EH (cell line): ENCODE measurements at regions not wholly inside any gene's neighbourhood (a gene's known extent, or its start where the extent isn't known, plus 50 kb on each side); places are given as distances from the start of the nearest gene placed in this dataset.

Experiments
- DNase-seq: peaks from one replicate; pipeline ENCODE4 v3.0.0-alpha.2; 2015; ENCODE audit warnings: low read depth

DNA sequence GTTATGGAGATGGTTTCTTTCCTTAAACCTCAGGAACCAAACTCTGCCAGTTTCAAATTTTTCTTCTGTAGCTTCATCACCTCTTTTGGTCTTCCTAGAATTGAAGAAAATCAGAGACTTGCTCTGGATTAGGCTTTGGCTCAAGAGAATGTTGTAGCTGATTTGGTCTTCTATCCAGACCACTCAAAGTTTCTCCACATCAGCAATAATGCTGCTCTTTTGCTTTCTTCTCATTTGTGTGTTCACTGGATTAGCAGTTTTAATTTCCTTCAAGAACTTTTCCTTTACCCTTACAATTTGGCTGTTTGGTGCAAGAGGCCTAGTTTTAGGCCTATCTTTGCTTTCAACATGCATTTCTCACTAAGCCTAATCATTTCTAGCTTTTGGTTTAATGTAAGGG is 78.1 kb upstream of the PLCB4 start:
- DNase-seq = no peak

DNA sequence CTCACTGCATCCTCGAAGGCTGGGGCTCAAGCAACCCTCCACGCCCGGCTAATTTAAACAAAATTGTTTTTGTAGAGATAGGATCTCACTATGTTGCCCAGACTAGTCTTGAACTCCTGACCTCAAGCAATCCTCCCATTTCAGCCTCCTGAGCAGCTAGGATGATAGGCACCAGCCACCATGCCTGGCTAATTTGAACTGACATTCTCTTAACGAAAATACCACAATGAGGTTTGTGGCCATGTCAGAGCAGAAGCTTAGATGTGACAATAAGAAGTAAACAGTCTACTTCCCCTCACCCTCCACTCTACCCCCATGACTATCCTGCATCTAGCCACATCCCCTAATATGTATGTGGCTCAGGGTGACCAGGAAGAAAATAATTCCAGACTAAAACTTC is 74.8 kb upstream of the PLCB4 start:
- no peak for DNase-seq

DNA sequence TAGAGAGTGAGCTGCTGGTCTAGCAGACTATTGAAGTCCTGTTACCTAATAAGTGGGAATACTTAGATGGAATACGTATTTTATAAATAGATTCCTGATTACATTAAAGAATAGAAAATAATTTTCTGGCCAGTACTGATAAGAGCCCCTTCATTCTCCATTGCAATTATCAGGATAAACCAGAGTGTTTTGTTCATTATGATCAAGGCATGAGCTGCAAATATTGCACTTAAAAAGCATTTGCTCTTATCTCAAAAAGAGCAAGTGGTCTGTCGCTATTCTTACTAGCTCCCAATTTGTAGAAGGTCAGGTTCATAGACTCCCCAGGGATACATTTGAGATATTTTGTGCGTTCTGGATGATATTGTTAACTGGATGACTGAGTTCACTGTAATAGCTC is 73.1 kb upstream of the PLCB4 start:
- no peak for DNase-seq

DNA sequence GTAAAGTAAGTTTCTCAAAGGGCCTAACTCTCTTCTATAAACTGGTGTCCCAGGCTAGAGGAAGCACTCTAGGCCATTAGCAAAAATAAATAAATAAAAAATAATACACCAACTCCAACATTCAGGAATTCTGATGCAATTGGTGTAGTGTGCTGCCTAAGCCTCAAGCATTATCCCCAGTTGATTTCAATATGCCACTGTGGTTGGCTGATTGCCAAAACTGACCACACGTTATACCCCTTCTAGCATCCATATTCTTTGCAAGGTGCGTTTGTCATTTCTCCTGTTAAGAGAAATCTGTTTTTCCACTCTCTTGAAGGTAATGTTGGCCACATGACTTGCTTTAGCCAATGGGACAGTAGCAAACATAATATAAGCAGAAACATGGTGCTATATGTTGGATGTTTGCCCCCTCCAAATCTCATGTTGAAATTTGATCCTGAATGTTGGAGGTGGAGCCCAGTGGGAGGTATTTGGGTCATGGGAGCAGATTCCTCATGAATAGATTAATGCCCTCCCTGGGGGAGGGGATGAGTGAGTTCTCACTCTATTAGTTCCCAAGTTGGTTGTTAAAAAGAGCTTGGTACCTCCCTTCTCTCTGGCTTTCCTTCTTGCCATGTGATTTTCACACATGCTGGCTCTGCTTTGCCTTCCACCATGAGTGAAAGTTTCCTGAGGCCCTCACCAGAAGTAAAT is 71.9 kb upstream of the PLCB4 start:
- no peak for DNase-seq

DNA sequence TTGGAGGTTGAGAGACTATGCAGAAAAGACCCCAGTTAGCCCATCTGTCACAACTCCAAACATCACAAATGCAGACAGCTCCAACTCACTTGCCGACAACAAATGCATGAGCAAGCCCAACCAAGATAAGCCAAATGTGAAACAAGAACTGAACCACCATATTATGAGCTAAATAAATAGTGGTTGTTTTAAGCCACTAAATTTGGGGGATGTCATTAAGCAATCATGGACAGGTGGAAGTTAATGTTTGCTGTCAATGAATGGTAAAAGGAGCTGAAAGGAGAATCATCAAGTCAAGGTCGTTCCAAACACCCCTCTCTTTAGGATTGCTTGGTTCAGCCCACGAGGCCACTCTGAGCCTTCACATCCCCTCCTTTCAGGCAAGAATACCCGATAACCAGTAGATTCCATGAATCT is 71.2 kb upstream of the PLCB4 start:
- no peak for DNase-seq

DNA sequence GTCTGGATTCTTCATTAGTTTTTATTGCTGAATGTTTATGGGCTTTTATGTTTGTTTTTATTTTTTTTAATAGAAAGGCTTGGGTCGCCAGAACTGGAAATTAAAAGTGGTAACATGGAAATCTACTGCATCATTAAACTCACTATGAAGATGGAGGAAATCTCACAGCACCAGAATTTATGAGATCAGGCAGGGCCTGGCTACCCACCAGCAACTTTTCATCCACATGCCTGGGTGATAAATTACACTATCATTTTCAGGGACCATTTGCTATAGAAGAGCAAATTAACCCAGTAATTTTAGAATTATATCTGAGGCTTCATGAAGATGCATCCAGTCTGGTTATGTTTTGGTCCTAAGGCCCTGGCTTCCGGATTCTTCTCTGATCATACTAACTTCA is 57.8 kb upstream of the PLCB4 start:
- DNase-seq = no peak

DNA sequence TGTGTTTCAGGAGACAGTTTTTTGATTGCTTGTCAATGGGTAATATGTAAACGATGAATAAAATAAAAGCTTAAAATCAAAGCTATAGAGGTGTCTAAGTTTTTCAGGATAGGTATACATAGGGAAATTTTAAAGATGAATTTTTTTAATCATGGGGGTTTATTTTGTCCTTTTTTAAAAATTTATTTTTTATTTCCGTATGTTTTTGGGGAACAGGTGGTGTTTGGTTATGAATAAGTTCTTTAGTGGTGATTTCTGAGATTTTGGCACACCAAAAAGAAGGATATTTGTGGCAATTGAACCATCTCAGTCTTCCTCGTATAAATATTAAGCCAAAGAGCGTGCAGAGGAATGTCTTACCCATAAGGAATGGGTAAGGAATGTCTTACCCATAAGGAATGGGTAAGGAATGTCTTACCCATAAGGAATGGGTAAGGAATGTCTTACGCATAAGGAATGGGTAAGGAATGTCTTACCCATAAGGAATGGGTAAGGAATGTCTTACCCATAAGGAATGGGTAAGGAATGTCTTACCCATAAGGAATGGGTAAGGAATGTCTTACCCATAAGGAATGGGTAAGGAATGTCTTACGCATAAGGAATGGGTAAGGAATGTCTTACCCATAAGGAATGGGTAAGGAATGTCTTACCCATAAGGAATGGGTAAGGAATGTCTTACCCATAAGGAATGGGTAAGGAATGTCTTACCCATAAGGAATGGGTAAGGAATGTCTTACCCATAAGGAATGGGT is 53.5 kb upstream of the PLCB4 start:
- DNase-seq = peak; percentile 60

DNA sequence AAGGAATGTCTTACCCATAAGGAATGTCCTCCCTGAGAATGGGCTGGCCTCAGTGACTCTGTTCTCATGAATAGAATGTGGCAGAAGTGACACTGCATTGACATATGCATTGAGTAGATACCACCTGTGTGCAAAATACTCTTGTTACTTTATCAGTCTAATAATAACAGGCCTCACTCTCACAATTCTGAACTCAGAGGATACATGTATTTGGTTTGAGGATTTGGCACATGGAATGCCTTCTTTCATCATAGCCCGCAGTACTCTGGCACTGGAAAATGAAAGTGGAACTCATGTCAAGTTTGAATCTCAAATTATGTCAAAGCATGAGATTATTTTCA is 52.9 kb upstream of the PLCB4 start:
- DNase-seq = peak; percentile 76

DNA sequence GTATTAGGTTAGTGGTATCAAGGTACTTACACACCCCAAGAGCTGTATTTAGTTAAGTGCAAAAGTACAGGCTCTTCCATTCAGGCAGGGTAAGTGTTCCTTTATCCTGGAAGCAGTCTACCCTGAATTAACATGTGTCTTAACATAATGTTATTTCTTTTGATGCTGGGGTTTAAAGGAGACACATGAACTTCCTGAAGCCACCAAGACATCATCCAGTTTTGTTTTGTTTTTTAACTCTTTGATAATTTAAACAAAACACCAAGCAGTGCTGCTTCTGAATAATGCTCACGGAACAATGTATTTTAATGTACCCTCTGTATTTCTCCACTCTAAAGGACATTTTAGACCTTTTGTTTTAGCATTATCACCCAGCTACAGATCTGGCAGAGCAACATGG is 50.5 kb upstream of the PLCB4 start:
- DNase-seq = no peak
